Smooth muscle cell (in vitro differentiated cells): ENCODE measurements at regions not wholly inside any gene's neighbourhood (a gene's known extent, or its start where the extent isn't known, plus 50 kb on each side); places are given as distances from the start of the nearest gene placed in this dataset.
"Not testable (repeated sequence)": the region's sequence is repeated elsewhere in the genome, so short reads cannot be mapped to it uniquely, and the experiment has no call there.

Experiments used
- DNase-seq: peaks from one replicate; lab custom pipeline; 2025; ENCODE audit not compliant: unreplicated experiment; lab: John Stamatoyannopoulos, UW
- H2AFZ ChIP-seq: fragments of 200-600 bp; sonication (generic); 2 replicates; pipeline ENCODE4 v1.6.0; 2016; ENCODE audit warnings: antibody characterized with exemption, low read depth, mild to moderate bottlenecking
- H3F3A ChIP-seq: fragments of 200-600 bp; sonication (generic); 2 replicates; pipeline ENCODE4 v1.6.0; 2017; ENCODE audit warnings: antibody characterized with exemption, low read depth
- H3K27ac ChIP-seq: fragments of 200-600 bp; sonication (generic); 2 replicates; pipeline ENCODE4 v1.5.1; 2016; ENCODE audit warnings: low read depth, mild to moderate bottlenecking
- H3K27me3 ChIP-seq: fragments of 200-600 bp; sonication (generic); 2 replicates; pipeline ENCODE4 v1.6.1; 2016; ENCODE audit warnings: low read depth, mild to moderate bottlenecking
- H3K36me3 ChIP-seq: fragments of 200-600 bp; sonication (generic); 2 replicates; pipeline ENCODE4 v1.5.1; 2016; ENCODE audit warnings: low read depth
- H3K4me1 ChIP-seq: fragments of 200-600 bp; sonication (generic); 2 replicates; pipeline ENCODE4 v1.5.1; 2016; ENCODE audit warnings: low read depth
- H3K4me2 ChIP-seq: fragments of 200-600 bp; sonication (generic); 2 replicates; pipeline ENCODE4 v1.6.0; 2016; ENCODE audit warnings: mild to moderate bottlenecking
- H3K4me3 ChIP-seq: fragments of 200-600 bp; sonication (generic); 2 replicates; pipeline ENCODE4 v1.5.1; 2016; ENCODE audit warnings: mild to moderate bottlenecking
- H3K79me2 ChIP-seq: fragments of 200-600 bp; sonication (generic); 2 replicates; pipeline ENCODE4 v1.6.0; 2016; ENCODE audit warnings: low read depth, mild to moderate bottlenecking
- H3K9ac ChIP-seq: fragments of 200-600 bp; sonication (generic); 2 replicates; pipeline ENCODE4 v1.6.0; 2016; ENCODE audit warnings: low read depth
- H3K9me3 ChIP-seq: fragments of 200-600 bp; sonication (generic); replicated peaks from 2 replicates; pipeline ENCODE4 v1.5.1; 2016; ENCODE audit warnings: low read depth
- H4K20me1 ChIP-seq: fragments of 200-600 bp; sonication (generic); 2 replicates; pipeline ENCODE4 v1.6.0; 2016; ENCODE audit warnings: low read depth
- WGBS: methylation state at CpG from one replicate; pipeline ENCODE4 v1.1.7; 2016; ENCODE audit warnings: low lambda C conversion rate; 5-methylcytosine and 5-hydroxymethylcytosine counted together
- TF ChIP-seq, protein P1 (sequence below): fragments of 200-600 bp; sonication (generic); IDR thresholded peaks from 2 replicates; pipeline ENCODE4 v1.5.1; 2017; ENCODE audit warnings: borderline replicate concordance, mild to moderate bottlenecking, antibody characterized with exemption; ENCODE audit not compliant: insufficient read depth, poor library complexity, severe bottlenecking

DNA sequence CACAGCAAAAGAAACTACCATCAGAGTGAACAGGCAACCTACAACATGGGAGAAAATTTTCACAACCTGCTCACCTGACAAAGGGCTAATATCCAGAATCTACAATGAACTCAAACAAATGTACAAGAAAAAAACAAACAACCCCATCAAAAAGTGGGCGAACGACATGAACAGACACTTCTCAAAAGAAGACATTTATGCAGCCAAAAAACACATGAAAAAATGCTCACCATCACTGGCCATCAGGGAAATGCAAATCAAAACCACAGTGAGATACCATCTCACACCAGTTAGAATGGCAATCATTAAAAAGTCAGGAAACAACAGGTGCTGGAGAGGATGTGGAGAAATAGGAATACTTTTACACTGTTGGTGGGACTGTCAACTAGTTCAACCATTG lies 207.8 kb downstream of the USP6NL start:
- not testable (repeated sequence) for H3K79me2 ChIP-seq, H3K27ac ChIP-seq, H4K20me1 ChIP-seq, DNase-seq, H2AFZ ChIP-seq, H3K27me3 ChIP-seq, H3K36me3 ChIP-seq, H3K9ac ChIP-seq, H3K4me3 ChIP-seq, H3K4me2 ChIP-seq, H3K9me3 ChIP-seq, H3F3A ChIP-seq, H3K4me1 ChIP-seq
- WGBS, result 90% methylated on average over 2 of the region's 2 CpGs

DNA sequence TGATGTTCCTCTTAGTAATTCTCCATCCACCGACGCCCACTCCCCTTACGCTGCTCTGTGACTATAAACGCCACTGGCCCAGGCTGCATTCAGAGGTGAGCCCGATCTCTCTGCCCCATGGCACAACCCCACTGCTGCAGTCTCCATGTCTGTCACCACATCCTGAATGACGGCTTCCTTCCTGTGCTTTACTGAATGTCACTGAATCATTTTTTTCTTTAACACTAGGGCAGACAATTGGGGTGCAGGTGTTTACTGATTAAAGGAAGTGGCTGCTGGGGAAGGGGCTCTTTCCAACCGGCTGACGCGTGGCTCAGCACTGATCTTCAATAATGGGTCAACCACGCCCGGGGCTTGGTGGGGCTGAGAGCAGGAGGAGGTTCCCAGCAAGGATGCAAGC lies 208.3 kb downstream of the USP6NL start:
- no peak overlapping the region for H3K27ac ChIP-seq
- no peaks in the 10 kb centered on the region for H3K9me3 ChIP-seq
- no peak overlapping the region for H2AFZ ChIP-seq
- no peak overlapping the region for H3K4me2 ChIP-seq
- H4K20me1 ChIP-seq, result no peaks in the 10 kb centered on the region
- H3K27me3 ChIP-seq, result no peaks in the 10 kb centered on the region
- no peaks in the 10 kb centered on the region for H3F3A ChIP-seq
- DNase-seq, result no peak
- no peaks in the 10 kb centered on the region for H3K36me3 ChIP-seq
- WGBS, result 98% methylated on average over 11 of the region's 11 CpGs
- H3K79me2 ChIP-seq, result no peaks in the 10 kb centered on the region
- no peak overlapping the region for H3K9ac ChIP-seq
- peaks cover 3% of the 10 kb centered on the region for H3K4me1 ChIP-seq
- TF ChIP-seq, protein P1, sequence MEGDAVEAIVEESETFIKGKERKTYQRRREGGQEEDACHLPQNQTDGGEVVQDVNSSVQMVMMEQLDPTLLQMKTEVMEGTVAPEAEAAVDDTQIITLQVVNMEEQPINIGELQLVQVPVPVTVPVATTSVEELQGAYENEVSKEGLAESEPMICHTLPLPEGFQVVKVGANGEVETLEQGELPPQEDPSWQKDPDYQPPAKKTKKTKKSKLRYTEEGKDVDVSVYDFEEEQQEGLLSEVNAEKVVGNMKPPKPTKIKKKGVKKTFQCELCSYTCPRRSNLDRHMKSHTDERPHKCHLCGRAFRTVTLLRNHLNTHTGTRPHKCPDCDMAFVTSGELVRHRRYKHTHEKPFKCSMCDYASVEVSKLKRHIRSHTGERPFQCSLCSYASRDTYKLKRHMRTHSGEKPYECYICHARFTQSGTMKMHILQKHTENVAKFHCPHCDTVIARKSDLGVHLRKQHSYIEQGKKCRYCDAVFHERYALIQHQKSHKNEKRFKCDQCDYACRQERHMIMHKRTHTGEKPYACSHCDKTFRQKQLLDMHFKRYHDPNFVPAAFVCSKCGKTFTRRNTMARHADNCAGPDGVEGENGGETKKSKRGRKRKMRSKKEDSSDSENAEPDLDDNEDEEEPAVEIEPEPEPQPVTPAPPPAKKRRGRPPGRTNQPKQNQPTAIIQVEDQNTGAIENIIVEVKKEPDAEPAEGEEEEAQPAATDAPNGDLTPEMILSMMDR, result no peak
- no peak overlapping the region for H3K4me3 ChIP-seq

DNA sequence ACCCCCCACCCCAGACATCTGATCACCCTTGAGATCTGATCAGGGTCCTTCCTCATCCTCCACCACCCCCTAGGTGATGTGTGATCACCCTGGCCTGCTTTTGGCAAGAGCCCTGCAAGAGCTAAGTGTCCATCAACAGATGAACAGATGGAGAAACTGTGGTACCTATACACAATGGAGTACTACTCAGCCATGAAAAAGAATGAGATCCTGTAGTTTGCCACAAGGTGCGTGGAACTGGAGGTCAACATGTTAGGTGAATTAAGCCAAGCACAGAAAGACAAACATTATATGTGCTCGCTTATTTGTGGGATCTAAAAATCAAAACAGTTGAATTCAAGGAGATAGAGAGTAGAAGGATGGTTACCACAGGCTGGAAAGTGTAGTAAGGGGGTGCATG lies 209.1 kb downstream of the USP6NL start:
- TF ChIP-seq, protein P1, result no peak
- 98% methylated on average over 2 of the region's 2 CpGs for WGBS

DNA sequence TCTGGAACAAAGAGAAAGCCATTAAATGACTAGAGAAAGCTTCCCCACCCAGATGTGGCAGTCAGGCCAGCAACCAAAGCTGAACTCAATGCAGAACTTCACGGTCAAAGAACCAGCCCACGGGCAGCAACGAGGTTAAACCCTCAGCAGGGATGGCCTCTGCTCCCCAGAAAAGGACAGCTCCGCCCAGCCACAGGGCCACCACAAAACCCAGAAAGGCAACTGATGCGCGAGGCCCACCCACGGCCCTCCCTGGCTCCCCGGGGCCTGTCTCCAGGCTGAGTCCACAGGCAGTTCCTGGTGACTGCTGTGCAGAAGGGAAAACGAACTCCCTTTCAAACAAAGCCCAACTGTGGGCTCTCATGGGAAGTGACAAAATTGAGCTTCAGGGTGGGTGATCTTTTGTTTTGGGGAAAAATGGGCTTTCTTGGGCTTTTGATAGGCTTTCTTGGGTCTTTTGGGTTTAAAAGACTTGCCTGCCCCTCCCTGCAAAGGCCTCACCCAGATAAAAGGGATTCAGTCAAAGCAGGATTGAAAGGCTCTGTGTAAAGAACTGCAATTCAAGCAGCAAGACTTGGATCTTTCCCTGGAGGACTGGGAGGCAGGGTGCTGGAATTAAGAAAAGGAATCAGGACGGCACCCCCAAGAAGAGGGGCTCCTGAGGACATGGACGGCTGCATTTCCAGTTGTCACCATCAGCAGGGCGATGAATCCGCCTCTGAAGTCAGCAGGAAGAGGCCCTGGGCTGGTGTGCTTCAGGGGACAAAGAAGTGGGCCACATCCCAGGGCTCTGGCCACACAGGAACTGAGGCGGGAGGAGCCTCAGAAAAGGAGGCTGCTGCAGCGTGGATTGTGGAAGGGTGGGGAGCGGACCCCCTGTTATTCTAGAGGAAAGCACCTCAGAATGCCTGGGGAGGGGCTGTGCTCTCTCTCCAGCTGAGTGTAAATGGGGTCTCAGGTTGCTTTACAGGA lies 209.9 kb downstream of the USP6NL start:
- DNase-seq, result no peak
- Histone ChIP-seq H3K9me3 (no peaks in the 10 kb centered on the region), H3K9ac (no peak overlapping the region), H3K27me3 (no peaks in the 10 kb centered on the region), H3F3A (no peaks in the 10 kb centered on the region), H3K4me2 (no peak overlapping the region), H4K20me1 (no peaks in the 10 kb centered on the region), H3K27ac (no peak overlapping the region), H3K4me3 (no peak overlapping the region), H3K79me2 (no peaks in the 10 kb centered on the region), H2AFZ (no peak overlapping the region), H3K4me1 (peaks cover 3% of the 10 kb centered on the region), H3K36me3 (no peaks in the 10 kb centered on the region)
- TF ChIP-seq, protein P1, result no peak
- WGBS, result 76% methylated on average over 16 of the region's 16 CpGs

More for the DNA sequence above, 209.1 kb downstream of the USP6NL start:
- no peak overlapping the region for H3K9ac ChIP-seq
- H3K27me3 ChIP-seq, result no peaks in the 10 kb centered on the region
- no peaks in the 10 kb centered on the region for H3K9me3 ChIP-seq
- no peaks in the 10 kb centered on the region for H4K20me1 ChIP-seq
- no peaks in the 10 kb centered on the region for H3K79me2 ChIP-seq
- peaks cover 3% of the 10 kb centered on the region for H3K4me1 ChIP-seq
- no peak overlapping the region for H3K27ac ChIP-seq
- H3F3A ChIP-seq, result no peaks in the 10 kb centered on the region
- no peak overlapping the region for H3K4me2 ChIP-seq
- no peaks in the 10 kb centered on the region for H3K36me3 ChIP-seq
- H2AFZ ChIP-seq, result no peak overlapping the region
- no peak for DNase-seq
- no peak overlapping the region for H3K4me3 ChIP-seq
